HEK293T (cell line): ENCODE measurements at regions not wholly inside any gene's neighbourhood (a gene's known extent, or its start where the extent isn't known, plus 50 kb on each side); places are given as distances from the start of the nearest gene placed in this dataset.

Experiments
- ARNT ChIP-seq: fragments of 450-650 bp; IDR thresholded peaks from 2 replicates; pipeline ENCODE4 v1.6.1; 2017; ENCODE audit warnings: mild to moderate bottlenecking
- BHLHE40 ChIP-seq: fragments of 450-650 bp; IDR thresholded peaks from 2 replicates; pipeline ENCODE4 v1.6.1; 2016; ENCODE audit warnings: mild to moderate bottlenecking, moderate library complexity, borderline replicate concordance
- ELF4 ChIP-seq: fragments of 450-650 bp; IDR thresholded peaks from 2 replicates; pipeline ENCODE4 v1.6.1; 2017; ENCODE audit warnings: antibody characterized with exemption
- FOXA1 ChIP-seq: fragments of 450-650 bp; IDR thresholded peaks from 2 replicates; pipeline ENCODE4 v1.6.1; 2016; ENCODE audit warnings: mild to moderate bottlenecking
- FOXK2 ChIP-seq: fragments of 450-650 bp; IDR thresholded peaks from 2 replicates; pipeline ENCODE4 v1.6.1; 2016; ENCODE audit warnings: mild to moderate bottlenecking
- FOXM1 ChIP-seq: fragments of 450-650 bp; IDR thresholded peaks from 2 replicates; pipeline ENCODE4 v1.6.1; 2017; ENCODE audit warnings: mild to moderate bottlenecking, borderline replicate concordance
- HDGF ChIP-seq: fragments of 450-650 bp; IDR thresholded peaks from 2 replicates; pipeline ENCODE4 v1.6.1; 2017; ENCODE audit warnings: antibody characterized with exemption, borderline replicate concordance
- LEF1 ChIP-seq: fragments of 450-650 bp; IDR thresholded peaks from 2 replicates; pipeline ENCODE4 v1.6.1; 2017; ENCODE audit warnings: mild to moderate bottlenecking, borderline replicate concordance
- NFRKB ChIP-seq: fragments of 450-650 bp; IDR thresholded peaks from 2 replicates; pipeline ENCODE4 v1.6.1; 2016; ENCODE audit warnings: mild to moderate bottlenecking, moderate library complexity
- SP1 ChIP-seq: fragments of 450-650 bp; IDR thresholded peaks from 2 replicates; pipeline ENCODE4 v1.6.1; 2017
- SUZ12 ChIP-seq: fragments of 450-650 bp; IDR thresholded peaks from 2 replicates; pipeline ENCODE4 v1.6.1; 2016; ENCODE audit warnings: mild to moderate bottlenecking
- TARDBP ChIP-seq: fragments of 450-650 bp; IDR thresholded peaks from 2 replicates; pipeline ENCODE4 v1.6.1; 2016
- ZNF384 ChIP-seq: fragments of 450-650 bp; IDR thresholded peaks from 2 replicates; pipeline ENCODE4 v1.6.1; 2016
- TF ChIP-seq, protein P1 (sequence below): fragments of 450-650 bp; IDR thresholded peaks from 2 replicates; pipeline ENCODE4 v1.6.1; 2016

DNA sequence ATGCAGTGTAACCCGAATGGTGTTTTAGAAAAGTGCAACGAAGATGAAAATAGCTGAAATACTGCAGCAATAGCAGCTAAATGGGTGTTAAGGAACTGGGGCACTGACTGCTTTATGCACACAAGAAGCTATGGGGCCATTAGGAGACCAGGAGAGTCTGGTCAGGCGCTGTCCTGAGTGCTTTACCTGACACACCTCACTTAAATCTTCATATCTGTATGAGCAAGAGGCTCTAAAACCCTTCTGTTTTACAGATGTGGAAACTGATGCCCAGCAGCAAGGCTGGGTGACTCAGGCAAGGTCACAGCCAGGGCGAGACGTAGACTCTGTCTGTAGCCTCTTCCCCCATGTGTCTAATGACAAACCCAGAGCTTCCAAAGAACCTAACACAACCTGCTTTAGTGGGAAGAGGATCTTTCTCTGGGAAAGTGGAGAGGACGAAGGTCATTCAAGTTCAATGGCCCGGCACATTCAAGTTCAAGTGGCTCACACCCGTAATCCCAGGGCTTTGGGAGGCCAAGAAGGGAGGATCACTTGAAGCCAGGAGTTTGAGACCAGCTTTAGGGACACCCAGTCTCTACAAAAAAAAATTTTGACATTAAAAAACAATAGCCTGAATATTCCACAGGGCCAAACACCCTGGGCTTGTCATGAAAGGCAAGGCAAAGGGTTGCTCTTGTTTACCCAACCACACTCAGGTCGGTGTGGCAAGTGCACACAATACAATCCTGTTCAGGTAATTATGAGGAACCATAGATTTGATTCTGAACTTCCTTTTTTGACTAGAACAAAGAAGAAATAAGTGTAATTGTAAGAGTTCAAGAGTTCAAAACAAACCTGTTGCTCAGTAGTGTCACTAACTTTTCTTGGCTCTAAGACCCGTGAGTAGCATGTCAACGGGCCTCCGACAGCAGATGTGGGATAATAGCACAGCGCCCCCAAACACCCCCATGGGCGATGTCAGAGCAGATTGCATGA lies 53.7 kb upstream of the KLF6 start:
- TF ChIP-seq FOXA1 = no peak
- TF ChIP-seq BHLHE40 = no peak
- no peak for TF ChIP-seq SUZ12
- TF ChIP-seq ZNF384 = no peak
- TF ChIP-seq TARDBP = no peak
- TF ChIP-seq ELF4 = no peak
- TF ChIP-seq FOXM1 = no peak
- TF ChIP-seq NFRKB = no peak
- TF ChIP-seq, protein P1, sequence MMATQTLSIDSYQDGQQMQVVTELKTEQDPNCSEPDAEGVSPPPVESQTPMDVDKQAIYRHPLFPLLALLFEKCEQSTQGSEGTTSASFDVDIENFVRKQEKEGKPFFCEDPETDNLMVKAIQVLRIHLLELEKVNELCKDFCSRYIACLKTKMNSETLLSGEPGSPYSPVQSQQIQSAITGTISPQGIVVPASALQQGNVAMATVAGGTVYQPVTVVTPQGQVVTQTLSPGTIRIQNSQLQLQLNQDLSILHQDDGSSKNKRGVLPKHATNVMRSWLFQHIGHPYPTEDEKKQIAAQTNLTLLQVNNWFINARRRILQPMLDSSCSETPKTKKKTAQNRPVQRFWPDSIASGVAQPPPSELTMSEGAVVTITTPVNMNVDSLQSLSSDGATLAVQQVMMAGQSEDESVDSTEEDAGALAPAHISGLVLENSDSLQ = no peak
- no peak for TF ChIP-seq FOXK2
- TF ChIP-seq HDGF = no peak
- TF ChIP-seq ARNT = no peak
- TF ChIP-seq LEF1 = no peak
- TF ChIP-seq SP1 = no peak
